ENCODE measurements at regions not wholly inside any gene's neighbourhood (a gene's known extent, or its start where the extent isn't known, plus 50 kb on each side); places are given as distances from the start of the nearest gene placed in this dataset.

GRCh38 chr1:8267307-8267706 is 50.6 kb upstream of the SLC45A1 start:
- no peak for DNase-seq (ENCODE audit: low read depth)

GRCh38 chr1:8266436-8267165 is 51.3 kb upstream of the SLC45A1 start:
- DNase-seq (ENCODE audit: low read depth) = no peak

GRCh38 chr1:8263791-8264190 is 54.1 kb upstream of the SLC45A1 start:
- no peak for DNase-seq (ENCODE audit: low read depth)

GRCh38 chr1:8261398-8261762 is 56.5 kb upstream of the SLC45A1 start:
- no peak for DNase-seq (ENCODE audit: low read depth)

- DNase-seq (ENCODE audit: low read depth) = peak; percentile 91
These were observed 58.2 kb upstream of the SLC45A1 start for GRCh38 chr1:8259498-8260290.

- DNase-seq (ENCODE audit: low read depth) = no peak
These were observed 60.3 kb upstream of the SLC45A1 start for GRCh38 chr1:8257621-8258020.

- no peak for DNase-seq (ENCODE audit: low read depth)
These were observed 61.6 kb upstream of the SLC45A1 start for GRCh38 chr1:8256321-8256720.

GRCh38 chr1:8255712-8256111 is 62.2 kb upstream of the SLC45A1 start:
- DNase-seq (ENCODE audit: low read depth) = no peak

- DNase-seq (ENCODE audit: low read depth) = no peak
These were observed 65.5 kb upstream of the SLC45A1 start for GRCh38 chr1:8252266-8252951.

GRCh38 chr1:8251635-8252034 is 66.3 kb upstream of the SLC45A1 start:
- DNase-seq (ENCODE audit: low read depth) = no peak

GRCh38 chr1:8249838-8250237 is 68.1 kb upstream of the SLC45A1 start:
- DNase-seq (ENCODE audit: low read depth) = no peak

GRCh38 chr1:8247811-8248436 is 70.0 kb upstream of the SLC45A1 start:
- DNase-seq (ENCODE audit: low read depth) = no peak

- DNase-seq (ENCODE audit: low read depth) = no peak
These were observed 73.6 kb upstream of the SLC45A1 start for GRCh38 chr1:8244304-8244703.

GRCh38 chr1:8242498-8242897 is 75.4 kb upstream of the SLC45A1 start:
- DNase-seq (ENCODE audit: low read depth) = no peak

GRCh38 chr1:8241417-8242014 is 76.4 kb upstream of the SLC45A1 start:
- DNase-seq (ENCODE audit: low read depth) = peak; percentile 3

GRCh38 chr1:8239306-8240023 is 78.4 kb upstream of the SLC45A1 start:
- peak; percentile 88 for DNase-seq (ENCODE audit: low read depth)

GRCh38 chr1:8239039-8239305 is 78.9 kb upstream of the SLC45A1 start:
- DNase-seq (ENCODE audit: low read depth) = peak; percentile 77

GRCh38 chr1:8238141-8239038 is 79.5 kb upstream of the SLC45A1 start:
- peak; percentile 97 for DNase-seq (ENCODE audit: low read depth)

GRCh38 chr1:8232036-8232757 is 85.7 kb upstream of the SLC45A1 start:
- DNase-seq (ENCODE audit: low read depth) = no peak

- DNase-seq (ENCODE audit: low read depth) = no peak
These were observed 87.7 kb upstream of the SLC45A1 start for GRCh38 chr1:8230292-8230621.

All from iris pigment epithelial cell (primary cell).